Iris pigment epithelial cell (primary cell): ENCODE measurements at regions not wholly inside any gene's neighbourhood (a gene's known extent, or its start where the extent isn't known, plus 50 kb on each side); places are given as distances from the start of the nearest gene placed in this dataset.

Experiments
- DNase-seq: peaks from one replicate; pipeline ENCODE4 v3.0.0-alpha.2; 2011; ENCODE audit warnings: low read depth

DNA sequence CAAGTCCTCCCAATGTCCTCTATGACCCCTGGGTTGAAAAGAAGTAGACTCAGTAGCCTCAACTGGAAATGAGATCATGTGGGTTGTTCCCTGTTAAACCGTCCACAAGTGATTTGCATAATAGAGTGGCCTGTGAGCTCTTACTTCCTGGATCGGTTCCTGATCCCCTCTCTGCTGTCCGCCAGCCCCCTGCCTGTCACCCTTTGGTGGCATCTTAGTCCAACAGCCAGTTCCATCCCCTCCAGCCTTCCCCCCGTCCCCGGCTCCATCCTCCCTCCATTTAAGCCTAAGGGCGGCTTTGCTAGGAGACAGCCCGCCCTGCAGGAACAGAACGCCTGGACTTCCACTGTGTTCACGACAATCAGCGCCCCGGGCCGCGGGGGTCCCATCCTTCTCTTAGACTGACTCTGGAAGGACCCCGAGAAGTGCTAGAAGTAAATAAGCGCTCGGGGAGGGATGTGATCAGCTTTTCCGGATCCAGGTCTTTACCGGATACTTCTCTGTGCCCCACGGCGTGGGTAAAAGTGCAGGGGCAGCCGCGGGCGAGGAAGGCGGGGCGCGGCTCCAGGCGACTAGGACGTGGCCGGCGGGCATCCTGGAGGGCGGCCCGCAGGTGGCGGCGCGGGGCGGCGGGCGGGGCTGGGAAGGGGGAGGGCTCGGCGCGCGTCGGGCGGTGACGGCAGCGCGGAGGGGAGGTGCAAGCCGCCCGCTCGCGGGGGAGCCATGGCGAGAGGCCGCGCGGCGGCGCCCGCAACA lies 51.2 kb upstream of the ULK4 start:
- DNase-seq: peak; percentile 57

DNA sequence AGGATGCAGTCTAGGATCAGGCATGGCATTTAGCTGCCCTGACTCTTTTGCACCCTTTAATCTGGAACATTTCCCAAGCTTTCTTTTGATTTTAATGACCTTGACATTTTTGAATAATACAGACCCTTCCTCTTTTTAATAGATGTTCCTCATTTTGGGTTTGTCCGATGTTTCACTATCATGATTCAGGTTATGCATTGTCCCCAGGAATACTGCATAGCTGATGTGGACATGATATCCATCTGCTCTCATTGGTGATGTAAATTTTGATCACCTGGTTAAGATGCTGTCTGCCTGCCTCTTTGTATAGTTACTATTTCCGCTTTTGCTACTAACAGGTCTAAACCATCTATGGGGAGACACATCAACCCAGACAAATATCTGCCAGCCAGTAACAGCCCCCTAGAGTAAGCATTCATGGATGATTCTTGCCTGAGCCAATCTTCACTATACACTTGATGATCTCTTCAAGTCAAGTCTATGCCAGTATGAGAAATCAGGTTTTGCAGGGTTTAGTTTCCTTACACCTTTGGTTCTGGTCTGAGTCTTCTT lies 50.6 kb upstream of the ULK4 start:
- no peak for DNase-seq
